ENCODE measurements at regions not wholly inside any gene's neighbourhood (a gene's known extent, or its start where the extent isn't known, plus 50 kb on each side); places are given as distances from the start of the nearest gene placed in this dataset.

DNA sequence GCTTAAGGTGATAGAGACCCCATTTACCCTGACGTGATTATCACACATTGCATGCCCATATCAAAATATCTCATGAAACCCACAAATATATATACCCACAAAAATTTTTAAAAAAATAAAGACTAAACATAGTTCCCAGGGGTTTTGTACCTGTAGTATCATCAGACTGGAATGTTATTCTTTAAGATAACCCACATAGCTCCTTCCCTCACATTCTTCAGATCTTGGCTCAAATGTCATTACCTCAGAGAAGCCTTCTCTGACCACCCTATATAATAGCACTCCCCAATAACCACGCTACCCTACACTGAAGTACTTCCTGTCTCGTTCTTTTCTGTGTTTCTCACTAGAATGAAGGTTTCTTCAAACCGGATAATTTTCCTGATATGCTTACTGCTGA lies 138.3 kb upstream of the SNX7 start:
- TF ChIP-seq, protein P1, sequence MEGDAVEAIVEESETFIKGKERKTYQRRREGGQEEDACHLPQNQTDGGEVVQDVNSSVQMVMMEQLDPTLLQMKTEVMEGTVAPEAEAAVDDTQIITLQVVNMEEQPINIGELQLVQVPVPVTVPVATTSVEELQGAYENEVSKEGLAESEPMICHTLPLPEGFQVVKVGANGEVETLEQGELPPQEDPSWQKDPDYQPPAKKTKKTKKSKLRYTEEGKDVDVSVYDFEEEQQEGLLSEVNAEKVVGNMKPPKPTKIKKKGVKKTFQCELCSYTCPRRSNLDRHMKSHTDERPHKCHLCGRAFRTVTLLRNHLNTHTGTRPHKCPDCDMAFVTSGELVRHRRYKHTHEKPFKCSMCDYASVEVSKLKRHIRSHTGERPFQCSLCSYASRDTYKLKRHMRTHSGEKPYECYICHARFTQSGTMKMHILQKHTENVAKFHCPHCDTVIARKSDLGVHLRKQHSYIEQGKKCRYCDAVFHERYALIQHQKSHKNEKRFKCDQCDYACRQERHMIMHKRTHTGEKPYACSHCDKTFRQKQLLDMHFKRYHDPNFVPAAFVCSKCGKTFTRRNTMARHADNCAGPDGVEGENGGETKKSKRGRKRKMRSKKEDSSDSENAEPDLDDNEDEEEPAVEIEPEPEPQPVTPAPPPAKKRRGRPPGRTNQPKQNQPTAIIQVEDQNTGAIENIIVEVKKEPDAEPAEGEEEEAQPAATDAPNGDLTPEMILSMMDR (IDR thresholded peaks at IDR 0.05), result no peak
- TF ChIP-seq POLR2A (IDR thresholded peaks at IDR 0.05), result no peak
